HCT116 (cell line): ENCODE measurements at regions not wholly inside any gene's neighbourhood (a gene's known extent, or its start where the extent isn't known, plus 50 kb on each side); places are given as distances from the start of the nearest gene placed in this dataset.

ENCODE experiments used
- ATAC-seq: fragments of 200-7000 bp; cut with Tn5 transposase; 2 replicates; pipeline ENCODE4 v1.9.1; 2020; ENCODE audit warnings: mild to moderate bottlenecking, moderate library complexity
- BruUV-seq: library from RNA; stranded (reverse); fragments of 400-500 nt; replicated peaks from 2 replicates; lab custom pipeline; 2021; lab: Mats Ljungman, UMichigan
- CTCF ChIA-PET: fragments of 300-600 bp; sonication (Branson Sonifier 250); formaldehyde crosslinking; loops from one replicate; lab custom pipeline; 2021; ENCODE audit warnings: antibody characterized with exemption; lab: Charles Lee
- POLR2A ChIA-PET: fragments of 300-600, 350-600 bp; sonication (Branson Sonifier 250); formaldehyde crosslinking; loops from one replicate; lab custom pipeline; 2021; ENCODE audit warnings: antibody characterized with exemption; lab: Charles Lee
- RAD21 ChIA-PET, 2 experiments: fragments of 300-600 bp; sonication (Branson Sonifier 250); formaldehyde crosslinking; loops; one replicate each; lab custom pipeline; 2023; ENCODE audit warnings: low total read pairs in 2 of 2; ENCODE audit not compliant: uncharacterized antibody in 2 of 2, unreplicated experiment in 2 of 2, low non-redundant PET in 1 of 2; lab: Charles Lee
- DNase-seq: peaks from one replicate; pipeline ENCODE4 v3.0.0-alpha.2; 2010; ENCODE audit warnings: low read depth, low spot score
- H2AFZ ChIP-seq: fragments of 200-600 bp; shearing (Covaris generic), sonication (generic); 2 replicates; pipeline ENCODE4 v1.6.1; 2017; ENCODE audit warnings: low read depth, mixed run types, mixed read lengths, antibody characterized with exemption, low read length; ENCODE audit not compliant: poor library complexity, severe bottlenecking
- H3K27ac ChIP-seq: 2 replicates; pipeline ENCODE4 v1.5.1; 2012; ENCODE audit warnings: low read depth, low read length
- H3K27me3 ChIP-seq: fragments of 200-600 bp; sonication (generic); 2 replicates; pipeline ENCODE4 v1.6.1; 2016; ENCODE audit warnings: mixed run types, low read length, mixed read lengths; ENCODE audit not compliant: insufficient read depth
- H3K36me3 ChIP-seq, 2 experiments: fragments of 200-500 bp in 1 of 2; fragments of 200-600 bp in 1 of 2; sonication (Bioruptor generic) in 1 of 2; sonication (generic) in 1 of 2; 2 replicates each; pipeline versions ENCODE4 v1.5.1 to v1.6.1; 2014 to 2016; ENCODE audit warnings: low read length in 2 of 2, inconsistent platforms in 1 of 2, mixed read lengths in 1 of 2, mixed run types in 1 of 2; ENCODE audit not compliant: insufficient read depth in 2 of 2, control insufficient read depth in 1 of 2
- H3K4me1 ChIP-seq, 2 experiments: fragments of 200-600 bp in 1 of 2; sonication (generic) in 1 of 2; 2 replicates each; pipeline versions ENCODE4 v1.5.1 to v1.6.1; 2012 to 2017; ENCODE audit warnings: low read length in 2 of 2, inconsistent platforms in 1 of 2, mild to moderate bottlenecking in 1 of 2, mixed read lengths in 1 of 2, mixed run types in 1 of 2, moderate library complexity in 1 of 2; ENCODE audit not compliant: insufficient read depth in 2 of 2, control insufficient read depth in 1 of 2
- H3K4me2 ChIP-seq: fragments of 200-600 bp; sonication (generic); 2 replicates; pipeline ENCODE4 v1.6.1; 2017; ENCODE audit warnings: mixed run types, low read length, mixed read lengths
- H3K4me3 ChIP-seq, 2 experiments: fragments of 200-600 bp in 1 of 2; sonication (generic) in 1 of 2; replicated peaks in 1 of 2; 2 replicates each; pipeline ENCODE4 v1.5.1; 2011 to 2016; ENCODE audit warnings: low read length in 2 of 2, control low read depth in 1 of 2, low read depth in 1 of 2, mild to moderate bottlenecking in 1 of 2, mixed read lengths in 1 of 2, mixed run types in 1 of 2
- H3K79me2 ChIP-seq: fragments of 200-600 bp; sonication (generic); 2 replicates; pipeline ENCODE4 v1.6.1; 2017; ENCODE audit warnings: mild to moderate bottlenecking, mixed run types, low read length, moderate library complexity, mixed read lengths; ENCODE audit not compliant: insufficient read depth
- H3K9ac ChIP-seq: fragments of 200-600 bp; sonication (generic); 2 replicates; pipeline ENCODE4 v1.6.1; 2016; ENCODE audit warnings: low read length, mixed read lengths
- H3K9me2 ChIP-seq: fragments of 200-600 bp; sonication (generic), shearing (Covaris generic); 2 replicates; pipeline ENCODE4 v1.6.1; 2017; ENCODE audit warnings: mixed run types, mild to moderate bottlenecking, moderate library complexity; ENCODE audit not compliant: insufficient read depth
- H3K9me3 ChIP-seq, 2 experiments: fragments of 200-500 bp in 1 of 2; fragments of 200-600 bp in 1 of 2; sonication (Bioruptor generic) in 1 of 2; sonication (generic) in 1 of 2; 2 replicates each; pipeline ENCODE4 v1.6.1; 2014 to 2017; ENCODE audit warnings: low read length in 2 of 2, mixed read lengths in 2 of 2, inconsistent platforms in 1 of 2, low read depth in 1 of 2, mild to moderate bottlenecking in 1 of 2, mixed run types in 1 of 2, moderate library complexity in 1 of 2; ENCODE audit not compliant: control insufficient read depth in 1 of 2, insufficient read depth in 1 of 2
- H4K20me1 ChIP-seq: fragments of 200-600 bp; sonication (generic), shearing (Covaris generic); 2 replicates; pipeline ENCODE4 v1.6.1; 2017; ENCODE audit warnings: mixed run types, mild to moderate bottlenecking, moderate library complexity; ENCODE audit not compliant: insufficient read depth
- CEBPB ChIP-seq: IDR thresholded peaks from 2 replicates; pipeline ENCODE4 v1.6.1; 2012; ENCODE audit warnings: low read depth
- CTCF ChIP-seq, 3 experiments: fragments of 200-600 bp in 1 of 3; sonication (generic) in 1 of 3; IDR thresholded peaks in 2 of 3; conservative IDR thresholded peaks in 1 of 3; 2 replicates each; pipeline ENCODE4 v1.5.1; 2012 to 2017; ENCODE audit warnings: low read depth in 2 of 3, low read length in 2 of 3, antibody characterized with exemption in 1 of 3, borderline replicate concordance in 1 of 3, control low read depth in 1 of 3, mild to moderate bottlenecking in 1 of 3, mixed read lengths in 1 of 3, mixed run types in 1 of 3, moderate library complexity in 1 of 3; ENCODE audit not compliant: insufficient read depth in 1 of 3
- EGR1 ChIP-seq: IDR thresholded peaks from 2 replicates; pipeline ENCODE4 v1.6.1; 2012; ENCODE audit warnings: low read depth
- ELF1 ChIP-seq: IDR thresholded peaks from 2 replicates; pipeline ENCODE4 v1.6.1; 2012; ENCODE audit warnings: low read depth, borderline replicate concordance
- EZH2 ChIP-seq: fragments of 200-600 bp; sonication (generic); IDR thresholded peaks from 2 replicates; pipeline ENCODE4 v1.6.1; 2017; ENCODE audit warnings: antibody characterized with exemption, mixed run types
- EZH2phosphoT487 ChIP-seq: fragments of 200-600 bp; IDR thresholded peaks from 2 replicates; pipeline ENCODE4 v1.6.1; 2018; ENCODE audit warnings: antibody characterized with exemption, borderline replicate concordance
- FOSL1 ChIP-seq: IDR thresholded peaks from 2 replicates; pipeline ENCODE4 v1.6.1; 2012; ENCODE audit warnings: low read depth
- JUND ChIP-seq: IDR thresholded peaks from 2 replicates; pipeline ENCODE4 v1.6.1; 2012
- MAX ChIP-seq: IDR thresholded peaks from 2 replicates; pipeline ENCODE4 v1.6.1; 2012
- POLR2A ChIP-seq: IDR thresholded peaks from 2 replicates; pipeline ENCODE4 v1.7.0; 2011; ENCODE audit warnings: borderline replicate concordance; ENCODE audit not compliant: insufficient read depth, insufficient read length; ENCODE audit errors: extremely low read depth
- POLR2AphosphoS5 ChIP-seq: IDR thresholded peaks from 2 replicates; pipeline ENCODE4 v1.6.1; 2011; ENCODE audit warnings: mild to moderate bottlenecking, low read depth, low read length, moderate library complexity
- RAD21 ChIP-seq: IDR thresholded peaks from 2 replicates; pipeline ENCODE4 v1.6.1; 2012; ENCODE audit warnings: low read depth, mild to moderate bottlenecking
- REST ChIP-seq: IDR thresholded peaks from 2 replicates; pipeline ENCODE4 v1.6.1; 2012; ENCODE audit warnings: low read depth
- SP1 ChIP-seq: IDR thresholded peaks from 2 replicates; pipeline ENCODE4 v1.6.1; 2012; ENCODE audit warnings: low read depth
- TCF7L2 ChIP-seq: IDR thresholded peaks from 2 replicates; pipeline ENCODE4 v1.7.0; 2011; ENCODE audit warnings: borderline replicate concordance, inconsistent platforms; ENCODE audit not compliant: insufficient read depth, insufficient read length; ENCODE audit errors: extremely low read depth
- YY1 ChIP-seq: IDR thresholded peaks from 2 replicates; pipeline ENCODE4 v1.6.1; 2011; ENCODE audit warnings: low read length, low read depth, moderate library complexity, mild to moderate bottlenecking; ENCODE audit not compliant: insufficient replicate concordance; ENCODE audit errors: extremely low read depth
- ZBTB33 ChIP-seq: IDR thresholded peaks from 2 replicates; pipeline ENCODE4 v1.6.1; 2011; ENCODE audit warnings: mild to moderate bottlenecking, low read length, moderate library complexity; ENCODE audit not compliant: insufficient replicate concordance; ENCODE audit errors: extremely low read depth
- ZFX ChIP-seq: fragments of 450-650 bp; IDR thresholded peaks from 2 replicates; pipeline ENCODE4 v1.6.1; 2017
- ZNF274 ChIP-seq: fragments of 200-500 bp; sonication (Bioruptor generic); IDR thresholded peaks from 2 replicates; pipeline ENCODE4 v1.6.1; 2014; ENCODE audit warnings: mild to moderate bottlenecking, low read depth, low read length, inconsistent platforms
- intact Hi-C: fragments of 100-400 bp; cut with micrococcal nuclease; formaldehyde crosslinking; loops from 2 replicates; pipeline ENCODE4 v1.10.0; 2022

GRCh38 chr5:4984461-4984860, 155.7 kb upstream of the ADAMTS16 start:
- intact Hi-C loops: no loop called here

More at GRCh38 chr5:4984461-4984860, 155.7 kb upstream of the ADAMTS16 start:
- BruUV-seq: no TSS peak
- Histone ChIP-seq H3K79me2 (no peaks in the 10 kb centered on the region), H3K9me2 (no peaks in the 10 kb centered on the region), H4K20me1 (no peaks in the 10 kb centered on the region), H3K36me3 (no peaks in the 10 kb centered on the region), H3K9ac (no peak overlapping the region), H3K9me3 (no peaks in the 10 kb centered on the region), H3K4me1 (no peaks in the 10 kb centered on the region), H3K27me3 (peaks cover 4% of the 10 kb centered on the region), H2AFZ (no peak overlapping the region), H3K27ac (no peak overlapping the region), H3K4me3 (no peak overlapping the region), H3K4me2 (no peak overlapping the region)
- no peak for ATAC-seq
- no peak for DNase-seq
- POLR2A ChIA-PET: no interaction called here
- CTCF ChIA-PET: no interaction called here
- TF ChIP-seq POLR2A: no peak
- no peak for TF ChIP-seq ZNF274
- no peak for TF ChIP-seq RAD21
- no peak for TF ChIP-seq MAX
- no peak for TF ChIP-seq FOSL1
- TF ChIP-seq CTCF (IDR thresholded peaks at IDR 0.05 in 2 of 3, conservative IDR thresholded peaks at IDR 0.05 in 1 of 3; ENCODE audit: borderline replicate concordance in 1 of 3, insufficient read depth in 1 of 3, low read depth in 2 of 3, low read length in 2 of 3): no peak
- no peak for TF ChIP-seq ZFX
- no peak for TF ChIP-seq YY1
- no peak for TF ChIP-seq EZH2
- TF ChIP-seq JUND: no peak
- no peak for TF ChIP-seq POLR2AphosphoS5
- TF ChIP-seq TCF7L2: no peak
- TF ChIP-seq SP1: no peak
- no peak for TF ChIP-seq REST
- no peak for TF ChIP-seq EZH2phosphoT487
- no peak for TF ChIP-seq EGR1
- TF ChIP-seq ELF1: no peak
- TF ChIP-seq ZBTB33: no peak
- no peak for TF ChIP-seq CEBPB
- RAD21 ChIA-PET: no interaction called here
